ENCODE measurements at regions not wholly inside any gene's neighbourhood (a gene's known extent, or its start where the extent isn't known, plus 50 kb on each side); places are given as distances from the start of the nearest gene placed in this dataset.

DNA sequence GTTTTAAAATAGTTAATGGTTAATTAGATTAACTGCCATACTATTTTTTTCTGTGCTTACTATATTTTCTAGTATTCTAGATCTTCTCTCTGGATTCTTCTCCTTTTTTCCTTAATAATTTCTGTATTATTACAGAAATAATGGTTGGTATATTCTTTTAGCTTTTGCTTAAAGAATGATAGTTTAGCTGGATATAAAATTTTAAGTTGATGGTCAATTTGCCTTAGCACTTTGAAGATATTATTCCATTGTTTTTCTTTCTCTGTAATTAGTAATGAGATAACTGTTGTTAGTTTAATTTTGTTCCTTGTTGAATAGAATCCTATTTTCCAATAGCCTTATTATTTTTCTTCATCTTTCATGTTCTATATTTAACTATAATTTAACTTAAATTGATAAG is 99.9 kb upstream of the NCAM1 start:
- H2AK5ac ChIP-seq (ENCODE audit: low read depth, low read length) = no peak overlapping the region
- no peak overlapping the region for H3K14ac ChIP-seq (ENCODE audit: low read length)
- H4K8ac ChIP-seq (ENCODE audit: low read depth, low read length) = no peak overlapping the region
- no peaks in the 10 kb centered on the region for H3K36me3 ChIP-seq (replicated peaks in 1 of 2; ENCODE audit: control insufficient read depth in 2 of 2, insufficient read depth in 2 of 2, low read length in 2 of 2)
- no peak overlapping the region for H3K18ac ChIP-seq (ENCODE audit: low read length)
- H2BK12ac ChIP-seq (ENCODE audit: low read length) = no peak overlapping the region
- H3K9ac ChIP-seq (ENCODE audit: low read depth, low read length, poor library complexity) = no peak overlapping the region
- H3K9me3 ChIP-seq (replicated peaks in 1 of 2; ENCODE audit: control insufficient read depth in 2 of 2, insufficient read depth in 1 of 2, low read depth in 1 of 2, low read length in 2 of 2) = no peaks in the 10 kb centered on the region
- no peak overlapping the region for H3K4ac ChIP-seq (ENCODE audit: low read length)
- no peak overlapping the region for H3K23ac ChIP-seq (ENCODE audit: low read depth, low read length, poor library complexity)
- H2BK120ac ChIP-seq (ENCODE audit: low read depth, low read length) = no peak overlapping the region
- H2AFZ ChIP-seq (ENCODE audit: low read length) = no peak overlapping the region
- no peak for DNase-seq (ENCODE audit: low spot score)
- no peak overlapping the region for H4K91ac ChIP-seq (ENCODE audit: low read depth, low read length, poor library complexity)
- H3K4me3 ChIP-seq (ENCODE audit: low read length in 2 of 2) = no peak overlapping the region
- H2BK15ac ChIP-seq (ENCODE audit: low read length) = no peak overlapping the region
- H3K27me3 ChIP-seq (ENCODE audit: control insufficient read depth in 3 of 3, insufficient read depth in 3 of 3, low read depth in 1 of 3, low read length in 3 of 3) = no peaks in the 10 kb centered on the region
- H3K79me1 ChIP-seq (ENCODE audit: low read depth, low read length) = no peaks in the 10 kb centered on the region
- no peak overlapping the region for H2BK5ac ChIP-seq (ENCODE audit: low read length)
- no peaks in the 10 kb centered on the region for H3K4me1 ChIP-seq (ENCODE audit: control insufficient read depth in 2 of 2, insufficient read depth in 1 of 2, low read depth in 1 of 2, low read length in 2 of 2)
- no peak overlapping the region for H3K4me2 ChIP-seq (ENCODE audit: insufficient read depth, low read length, poor library complexity, severe bottlenecking)
- H3K27ac ChIP-seq (replicated peaks; ENCODE audit: low read length) = no peak overlapping the region

DNA sequence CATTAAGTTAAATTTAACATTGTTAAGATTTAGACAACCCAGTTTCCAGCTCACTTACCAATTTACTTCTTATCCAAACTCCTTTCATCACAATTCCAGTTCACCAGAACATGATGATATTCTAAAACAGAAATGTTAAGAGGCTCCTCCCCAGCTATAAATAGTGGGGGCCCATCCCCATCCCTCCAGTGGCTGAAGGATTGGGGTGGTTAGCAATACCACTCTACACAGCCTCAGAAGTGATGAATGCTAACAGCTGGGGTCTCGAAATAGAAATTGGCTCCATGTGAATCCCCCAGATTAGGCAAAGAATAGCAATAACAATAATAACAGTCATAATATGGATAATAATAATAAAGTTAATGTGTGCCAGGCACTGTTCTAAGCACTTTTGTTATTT is 97.9 kb upstream of the NCAM1 start:
- H3K27me3 ChIP-seq (ENCODE audit: control insufficient read depth in 3 of 3, insufficient read depth in 3 of 3, low read depth in 1 of 3, low read length in 3 of 3) = no peaks in the 10 kb centered on the region
- no peaks in the 10 kb centered on the region for H3K9me3 ChIP-seq (replicated peaks in 1 of 2; ENCODE audit: control insufficient read depth in 2 of 2, insufficient read depth in 1 of 2, low read depth in 1 of 2, low read length in 2 of 2)
- H3K4ac ChIP-seq (ENCODE audit: low read length) = no peak overlapping the region
- H3K18ac ChIP-seq (ENCODE audit: low read length) = no peak overlapping the region
- no peaks in the 10 kb centered on the region for H3K36me3 ChIP-seq (replicated peaks in 1 of 2; ENCODE audit: control insufficient read depth in 2 of 2, insufficient read depth in 2 of 2, low read length in 2 of 2)
- H3K23ac ChIP-seq (ENCODE audit: low read depth, low read length, poor library complexity) = no peak overlapping the region
- no peak overlapping the region for H3K27ac ChIP-seq (replicated peaks; ENCODE audit: low read length)
- H3K14ac ChIP-seq (ENCODE audit: low read length) = no peak overlapping the region
- H3K79me1 ChIP-seq (ENCODE audit: low read depth, low read length) = no peaks in the 10 kb centered on the region
- no peak overlapping the region for H2BK15ac ChIP-seq (ENCODE audit: low read length)
- no peak overlapping the region for H3K4me2 ChIP-seq (ENCODE audit: insufficient read depth, low read length, poor library complexity, severe bottlenecking)
- H4K91ac ChIP-seq (ENCODE audit: low read depth, low read length, poor library complexity) = no peak overlapping the region
- H2AK5ac ChIP-seq (ENCODE audit: low read depth, low read length) = no peak overlapping the region
- H4K8ac ChIP-seq (ENCODE audit: low read depth, low read length) = no peak overlapping the region
- H3K9ac ChIP-seq (ENCODE audit: low read depth, low read length, poor library complexity) = no peak overlapping the region
- WGBS, 2 donors (ENCODE audit: extremely low coverage in 2 of 2, insufficient read length in 2 of 2, insufficient replicate concordance in 1 of 2) = no CpG with 5 or more reads among the region's 1 CpG
- no peak overlapping the region for H2BK12ac ChIP-seq (ENCODE audit: low read length)
- no peak overlapping the region for H2BK5ac ChIP-seq (ENCODE audit: low read length)
- no peaks in the 10 kb centered on the region for H3K4me1 ChIP-seq (ENCODE audit: control insufficient read depth in 2 of 2, insufficient read depth in 1 of 2, low read depth in 1 of 2, low read length in 2 of 2)
- H3K4me3 ChIP-seq (ENCODE audit: low read length in 2 of 2) = no peak overlapping the region
- DNase-seq (ENCODE audit: low spot score) = no peak
- H2BK120ac ChIP-seq (ENCODE audit: low read depth, low read length) = no peak overlapping the region
- H2AFZ ChIP-seq (ENCODE audit: low read length) = no peak overlapping the region

DNA sequence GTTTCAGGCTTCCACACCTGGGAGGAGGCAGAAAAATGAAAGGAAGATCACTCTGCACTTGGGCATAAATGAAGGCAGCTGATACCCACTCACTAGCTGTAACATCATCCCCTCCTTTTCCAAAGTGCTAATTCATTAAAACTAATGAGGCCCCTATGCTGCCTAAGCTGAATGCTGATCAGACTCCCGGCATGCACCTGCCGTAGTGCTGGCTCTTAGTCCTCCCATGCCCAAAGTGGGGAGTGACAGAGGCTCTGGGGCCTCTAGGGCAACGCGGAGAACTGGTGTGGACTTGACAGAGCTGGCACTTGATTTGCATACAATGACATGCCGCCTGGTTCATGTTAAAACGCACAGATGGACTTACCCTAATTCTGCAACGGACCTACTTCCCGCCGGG is 96.5 kb upstream of the NCAM1 start:
- no peaks in the 10 kb centered on the region for H3K79me1 ChIP-seq (ENCODE audit: low read depth, low read length)

DNA sequence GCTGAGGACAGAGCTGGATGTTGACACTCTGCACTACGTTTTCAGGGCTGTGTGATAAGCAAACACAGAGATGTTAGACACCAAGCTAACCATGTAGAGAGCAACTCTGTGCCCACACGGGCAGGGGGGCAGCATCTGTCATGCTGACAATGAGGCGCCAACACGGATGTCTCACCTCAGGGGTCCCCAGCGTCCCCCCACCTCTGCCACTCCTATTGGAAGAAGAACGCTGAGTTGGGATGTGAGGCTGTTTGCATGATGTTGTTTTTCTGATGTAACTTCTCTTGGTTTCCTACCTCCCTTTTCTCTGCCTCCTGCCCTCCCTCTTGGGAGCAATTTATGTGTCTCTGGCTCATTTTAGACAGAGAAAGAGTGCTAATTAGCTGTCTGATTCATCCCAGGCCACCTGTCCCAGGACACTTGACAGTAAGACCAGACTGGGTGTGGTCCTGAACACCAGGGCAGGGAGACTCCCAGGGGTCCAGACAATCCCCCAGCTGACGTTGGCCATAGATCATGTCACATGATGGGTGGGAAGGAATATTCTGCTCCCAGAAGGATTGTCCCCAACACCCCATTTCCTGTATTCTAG is 89.2 kb upstream of the NCAM1 start:
- Histone ChIP-seq H2BK12ac (ENCODE audit: low read length) (no peak overlapping the region), H3K4me1 (ENCODE audit: control insufficient read depth in 2 of 2, insufficient read depth in 1 of 2, low read depth in 1 of 2, low read length in 2 of 2) (no peaks in the 10 kb centered on the region), H3K27me3 (ENCODE audit: control insufficient read depth in 3 of 3, insufficient read depth in 3 of 3, low read depth in 1 of 3, low read length in 3 of 3) (no peaks in the 10 kb centered on the region), H3K36me3 (replicated peaks in 1 of 2; ENCODE audit: control insufficient read depth in 2 of 2, insufficient read depth in 2 of 2, low read length in 2 of 2) (no peaks in the 10 kb centered on the region), H3K4me3 (ENCODE audit: low read length in 2 of 2) (no peak overlapping the region), H3K9ac (ENCODE audit: low read depth, low read length, poor library complexity) (no peak overlapping the region), H3K27ac (replicated peaks; ENCODE audit: low read length) (no peak overlapping the region), H3K14ac (ENCODE audit: low read length) (no peak overlapping the region), H3K4me2 (ENCODE audit: insufficient read depth, low read length, poor library complexity, severe bottlenecking) (no peak overlapping the region), H3K23ac (ENCODE audit: low read depth, low read length, poor library complexity) (no peak overlapping the region), H2BK5ac (ENCODE audit: low read length) (no peak overlapping the region), H2BK120ac (ENCODE audit: low read depth, low read length) (no peak overlapping the region), H2AK5ac (ENCODE audit: low read depth, low read length) (no peak overlapping the region), H3K4ac (ENCODE audit: low read length) (no peak overlapping the region), H4K91ac (ENCODE audit: low read depth, low read length, poor library complexity) (no peak overlapping the region), H4K8ac (ENCODE audit: low read depth, low read length) (no peak overlapping the region), H2AFZ (ENCODE audit: low read length) (no peak overlapping the region), H3K18ac (ENCODE audit: low read length) (no peak overlapping the region), H3K79me1 (ENCODE audit: low read depth, low read length) (no peaks in the 10 kb centered on the region), H2BK15ac (ENCODE audit: low read length) (no peak overlapping the region), H3K9me3 (replicated peaks in 1 of 2; ENCODE audit: control insufficient read depth in 2 of 2, insufficient read depth in 1 of 2, low read depth in 1 of 2, low read length in 2 of 2) (no peaks in the 10 kb centered on the region)
- WGBS, 2 donors (ENCODE audit: extremely low coverage in 2 of 2, insufficient read length in 2 of 2, insufficient replicate concordance in 1 of 2) = no CpG with 5 or more reads among the region's 7 CpGs
- no peak for DNase-seq (ENCODE audit: low spot score)

More for the DNA sequence above, 96.5 kb upstream of the NCAM1 start:
- Histone ChIP-seq H3K9ac (ENCODE audit: low read depth, low read length, poor library complexity) (no peak overlapping the region), H3K4me3 (ENCODE audit: low read length in 2 of 2) (no peak overlapping the region), H2BK120ac (ENCODE audit: low read depth, low read length) (no peak overlapping the region), H3K23ac (ENCODE audit: low read depth, low read length, poor library complexity) (no peak overlapping the region), H3K4ac (ENCODE audit: low read length) (no peak overlapping the region), H2BK12ac (ENCODE audit: low read length) (no peak overlapping the region), H3K9me3 (replicated peaks in 1 of 2; ENCODE audit: control insufficient read depth in 2 of 2, insufficient read depth in 1 of 2, low read depth in 1 of 2, low read length in 2 of 2) (no peaks in the 10 kb centered on the region), H3K14ac (ENCODE audit: low read length) (no peak overlapping the region), H4K8ac (ENCODE audit: low read depth, low read length) (no peak overlapping the region), H3K27me3 (ENCODE audit: control insufficient read depth in 3 of 3, insufficient read depth in 3 of 3, low read depth in 1 of 3, low read length in 3 of 3) (no peaks in the 10 kb centered on the region), H3K4me2 (ENCODE audit: insufficient read depth, low read length, poor library complexity, severe bottlenecking) (no peak overlapping the region), H3K27ac (replicated peaks; ENCODE audit: low read length) (no peak overlapping the region), H3K18ac (ENCODE audit: low read length) (no peak overlapping the region), H2AFZ (ENCODE audit: low read length) (no peak overlapping the region), H4K91ac (ENCODE audit: low read depth, low read length, poor library complexity) (no peak overlapping the region), H2BK5ac (ENCODE audit: low read length) (no peak overlapping the region), H2AK5ac (ENCODE audit: low read depth, low read length) (no peak overlapping the region), H3K36me3 (replicated peaks in 1 of 2; ENCODE audit: control insufficient read depth in 2 of 2, insufficient read depth in 2 of 2, low read length in 2 of 2) (no peaks in the 10 kb centered on the region), H2BK15ac (ENCODE audit: low read length) (no peak overlapping the region), H3K4me1 (ENCODE audit: control insufficient read depth in 2 of 2, insufficient read depth in 1 of 2, low read depth in 1 of 2, low read length in 2 of 2) (no peaks in the 10 kb centered on the region)
- WGBS, 2 donors (ENCODE audit: extremely low coverage in 2 of 2, insufficient read length in 2 of 2, insufficient replicate concordance in 1 of 2) = no CpG with 5 or more reads among the region's 9 CpGs
- no peak for DNase-seq (ENCODE audit: low spot score)

Measured in neuronal stem cell (in vitro differentiated cells).